T-helper 2 cell treated with Interferon-gamma antibody and Interleukin-4, amounts not matched to agents 5 μg/mL and 100 μg/mL, for 36 hours (primary cell): ENCODE measurements at regions not wholly inside any gene's neighbourhood (a gene's known extent, or its start where the extent isn't known, plus 50 kb on each side); places are given as distances from the start of the nearest gene placed in this dataset.

ENCODE experiments used
- DNase-seq: peaks from one replicate; pipeline ENCODE4 v3.0.0; 2021; ENCODE audit warnings: low spot score
- H3K27ac Mint-ChIP-seq: one replicate; pipeline ENCODE4 v1.8.0; 2021; ENCODE audit warnings: mild to moderate bottlenecking, mixed read lengths
- H3K27me3 Mint-ChIP-seq: one replicate; pipeline ENCODE4 v1.8.0; 2021; ENCODE audit warnings: low read depth, mixed read lengths
- H3K36me3 Mint-ChIP-seq: one replicate; pipeline ENCODE4 v1.8.0; 2021; ENCODE audit warnings: low read depth, mixed read lengths
- H3K4me1 Mint-ChIP-seq: one replicate; pipeline ENCODE4 v1.8.0; 2021; ENCODE audit warnings: low read depth, mixed read lengths
- H3K4me3 Mint-ChIP-seq: one replicate; pipeline ENCODE4 v1.8.0; 2022; ENCODE audit warnings: mild to moderate bottlenecking, moderate library complexity, mixed read lengths
- H3K9me3 Mint-ChIP-seq: one replicate; pipeline ENCODE4 v1.8.0; 2021; ENCODE audit warnings: mixed read lengths

GRCh38 chr9:78595200-78595945 is 298.4 kb downstream of the PSAT1 start:
- H3K4me3 Mint-ChIP-seq, result no peak overlapping the region
- H3K27me3 Mint-ChIP-seq, result peaks cover 3% of the 10 kb centered on the region
- H3K4me1 Mint-ChIP-seq, result no peaks in the 10 kb centered on the region
- H3K9me3 Mint-ChIP-seq, result no peaks in the 10 kb centered on the region
- no peak overlapping the region for H3K27ac Mint-ChIP-seq
- no peak for DNase-seq
- no peaks in the 10 kb centered on the region for H3K36me3 Mint-ChIP-seq

- Mint-ChIP-seq H3K27me3 (peaks cover 3% of the 10 kb centered on the region), H3K9me3 (no peaks in the 10 kb centered on the region), H3K36me3 (no peaks in the 10 kb centered on the region), H3K4me1 (no peaks in the 10 kb centered on the region), H3K4me3 (no peak overlapping the region), H3K27ac (no peak overlapping the region)
- no peak for DNase-seq
These were observed 299.4 kb downstream of the PSAT1 start for GRCh38 chr9:78596346-78596745.

GRCh38 chr9:78598120-78598519 is 301.2 kb downstream of the PSAT1 start:
- no peaks in the 10 kb centered on the region for H3K27me3 Mint-ChIP-seq
- H3K4me3 Mint-ChIP-seq, result no peak overlapping the region
- no peak overlapping the region for H3K27ac Mint-ChIP-seq
- no peak for DNase-seq
- no peaks in the 10 kb centered on the region for H3K36me3 Mint-ChIP-seq
- no peaks in the 10 kb centered on the region for H3K9me3 Mint-ChIP-seq
- no peaks in the 10 kb centered on the region for H3K4me1 Mint-ChIP-seq

- Mint-ChIP-seq H3K4me1 (no peaks in the 10 kb centered on the region), H3K27ac (no peak overlapping the region), H3K4me3 (no peak overlapping the region), H3K27me3 (no peaks in the 10 kb centered on the region), H3K9me3 (no peaks in the 10 kb centered on the region), H3K36me3 (no peaks in the 10 kb centered on the region)
- DNase-seq, result no peak
These were observed 303.0 kb downstream of the PSAT1 start for GRCh38 chr9:78599926-78600325.

GRCh38 chr9:78601957-78602565 is 305.1 kb downstream of the PSAT1 start:
- DNase-seq, result no peak
- H3K36me3 Mint-ChIP-seq, result no peaks in the 10 kb centered on the region

GRCh38 chr9:78605041-78606000 is 308.4 kb downstream of the PSAT1 start:
- Mint-ChIP-seq H3K9me3 (no peaks in the 10 kb centered on the region), H3K27ac (no peak overlapping the region)
- no peak for DNase-seq

More at GRCh38 chr9:78601957-78602565, 305.1 kb downstream of the PSAT1 start:
- H3K27me3 Mint-ChIP-seq, result no peaks in the 10 kb centered on the region
- no peak overlapping the region for H3K4me3 Mint-ChIP-seq
- H3K9me3 Mint-ChIP-seq, result no peaks in the 10 kb centered on the region
- no peak overlapping the region for H3K27ac Mint-ChIP-seq
- no peaks in the 10 kb centered on the region for H3K4me1 Mint-ChIP-seq

GRCh38 chr9:78606001-78606379 is 309.1 kb downstream of the PSAT1 start:
- H3K4me1 Mint-ChIP-seq, result no peaks in the 10 kb centered on the region
- H3K9me3 Mint-ChIP-seq, result no peaks in the 10 kb centered on the region
- DNase-seq, result no peak
- no peak overlapping the region for H3K4me3 Mint-ChIP-seq
- peaks cover 2% of the 10 kb centered on the region for H3K27me3 Mint-ChIP-seq
- no peaks in the 10 kb centered on the region for H3K36me3 Mint-ChIP-seq
- H3K27ac Mint-ChIP-seq, result no peak overlapping the region

More at GRCh38 chr9:78605041-78606000, 308.4 kb downstream of the PSAT1 start:
- Mint-ChIP-seq H3K4me1 (no peaks in the 10 kb centered on the region), H3K4me3 (no peak overlapping the region), H3K27me3 (peaks cover 2% of the 10 kb centered on the region), H3K36me3 (no peaks in the 10 kb centered on the region)

GRCh38 chr9:78607853-78608252 is 310.9 kb downstream of the PSAT1 start:
- no peaks in the 10 kb centered on the region for H3K36me3 Mint-ChIP-seq
- H3K4me1 Mint-ChIP-seq, result no peaks in the 10 kb centered on the region
- no peak overlapping the region for H3K27ac Mint-ChIP-seq
- peaks cover 2% of the 10 kb centered on the region for H3K27me3 Mint-ChIP-seq
- no peak for DNase-seq
- H3K4me3 Mint-ChIP-seq, result no peak overlapping the region
- H3K9me3 Mint-ChIP-seq, result no peaks in the 10 kb centered on the region

- Mint-ChIP-seq H3K9me3 (no peaks in the 10 kb centered on the region), H3K4me1 (no peaks in the 10 kb centered on the region), H3K27ac (no peak overlapping the region), H3K4me3 (no peak overlapping the region), H3K27me3 (peaks cover 2% of the 10 kb centered on the region), H3K36me3 (no peaks in the 10 kb centered on the region)
- no peak for DNase-seq
These were observed 312.5 kb downstream of the PSAT1 start for GRCh38 chr9:78609450-78609849.

GRCh38 chr9:78612091-78612490 is 315.2 kb downstream of the PSAT1 start:
- Mint-ChIP-seq H3K4me3 (no peak overlapping the region), H3K27me3 (peaks cover 2% of the 10 kb centered on the region), H3K36me3 (no peaks in the 10 kb centered on the region), H3K4me1 (no peaks in the 10 kb centered on the region), H3K9me3 (no peaks in the 10 kb centered on the region), H3K27ac (no peak overlapping the region)
- DNase-seq, result no peak

GRCh38 chr9:78613006-78613405 is 316.1 kb downstream of the PSAT1 start:
- no peak for DNase-seq
- Mint-ChIP-seq H3K27me3 (no peaks in the 10 kb centered on the region), H3K4me1 (no peaks in the 10 kb centered on the region), H3K9me3 (no peaks in the 10 kb centered on the region), H3K36me3 (no peaks in the 10 kb centered on the region), H3K27ac (no peak overlapping the region), H3K4me3 (no peak overlapping the region)

GRCh38 chr9:78614892-78615291 is 318.0 kb downstream of the PSAT1 start:
- Mint-ChIP-seq H3K27ac (no peak overlapping the region), H3K4me1 (no peaks in the 10 kb centered on the region), H3K4me3 (no peak overlapping the region), H3K36me3 (no peaks in the 10 kb centered on the region), H3K27me3 (no peaks in the 10 kb centered on the region), H3K9me3 (no peaks in the 10 kb centered on the region)
- no peak for DNase-seq

- no peak for DNase-seq
- no peak overlapping the region for H3K4me3 Mint-ChIP-seq
- no peaks in the 10 kb centered on the region for H3K4me1 Mint-ChIP-seq
- H3K27ac Mint-ChIP-seq, result no peak overlapping the region
- no peaks in the 10 kb centered on the region for H3K9me3 Mint-ChIP-seq
- no peaks in the 10 kb centered on the region for H3K27me3 Mint-ChIP-seq
- no peaks in the 10 kb centered on the region for H3K36me3 Mint-ChIP-seq
These were observed 318.4 kb downstream of the PSAT1 start for GRCh38 chr9:78615372-78615771.

GRCh38 chr9:78618735-78619134 is 321.8 kb downstream of the PSAT1 start:
- no peak for DNase-seq
- Mint-ChIP-seq H3K4me1 (no peaks in the 10 kb centered on the region), H3K4me3 (no peak overlapping the region), H3K27me3 (no peaks in the 10 kb centered on the region), H3K9me3 (no peaks in the 10 kb centered on the region), H3K36me3 (no peaks in the 10 kb centered on the region), H3K27ac (no peak overlapping the region)
